Stimulated activated effector memory CD8-positive, alpha-beta T cell treated with anti-CD3 and anti-CD28 coated beads, Interleukin-12 subunit alpha, Interleukin-12 subunit beta, amount 100 ng/mL, for 72 hours (primary cell): ENCODE measurements at regions not wholly inside any gene's neighbourhood (a gene's known extent, or its start where the extent isn't known, plus 50 kb on each side); places are given as distances from the start of the nearest gene placed in this dataset.

Source experiments
- ATAC-seq: fragments of 150-1000 bp; cut with Tn5 transposase; 2 replicates; pipeline ENCODE4 v1.10.0; 2021
- DNase-seq, 2 donors: peaks; one replicate each; pipeline ENCODE4 v3.0.0; 2021 to 2022; ENCODE audit warnings: low spot score in 2 of 2
- H3K27ac Mint-ChIP-seq: one replicate; pipeline ENCODE4 v1.8.0; 2022; ENCODE audit warnings: mild to moderate bottlenecking, mixed read lengths
- H3K36me3 Mint-ChIP-seq: one replicate; pipeline ENCODE4 v1.8.0; 2022; ENCODE audit warnings: mild to moderate bottlenecking, mixed read lengths
- H3K4me1 Mint-ChIP-seq: one replicate; pipeline ENCODE4 v1.8.0; 2022; ENCODE audit warnings: mixed read lengths
- H3K4me3 Mint-ChIP-seq: one replicate; pipeline ENCODE4 v1.8.0; 2022; ENCODE audit warnings: mild to moderate bottlenecking, mixed read lengths
- H3K9me3 Mint-ChIP-seq: one replicate; pipeline ENCODE4 v1.8.0; 2022; ENCODE audit warnings: mixed read lengths

DNA sequence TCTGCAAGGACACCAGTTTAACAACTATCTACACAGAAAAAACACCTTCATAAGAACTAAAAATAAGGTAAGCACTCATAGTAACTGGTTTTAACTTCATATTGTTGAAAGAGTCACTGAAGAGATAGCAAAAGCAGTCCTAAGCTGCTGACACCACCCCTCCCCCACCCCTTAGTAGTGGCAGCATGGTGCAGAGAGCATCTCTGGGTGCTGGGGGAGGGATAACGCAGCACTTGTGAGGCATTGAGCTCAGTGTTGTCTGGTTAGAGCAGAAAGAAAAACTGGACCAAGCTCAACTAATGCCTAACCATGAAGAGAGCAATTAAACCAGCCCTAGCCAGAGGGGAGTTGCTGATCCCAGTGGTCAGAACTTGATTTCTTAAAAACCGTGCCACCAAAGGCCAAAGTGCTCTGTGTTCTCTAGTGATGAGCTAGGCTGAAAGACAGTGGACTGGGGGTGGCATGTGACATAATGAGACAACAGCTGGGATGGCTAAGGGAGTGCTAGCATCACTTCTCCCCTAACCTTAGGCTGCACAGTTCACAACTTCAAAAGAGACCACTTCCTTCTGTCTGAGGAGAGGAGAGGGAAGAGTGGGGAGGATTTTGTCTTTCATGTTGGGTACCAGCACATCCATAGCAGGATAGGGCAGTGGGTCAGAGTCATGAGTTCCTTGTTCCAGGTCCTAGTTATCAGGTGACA lies 669.3 kb downstream of the PDHA2 start:
- Mint-ChIP-seq H3K4me3 (no peak overlapping the region), H3K4me1 (no peaks in the 10 kb centered on the region), H3K9me3 (peaks cover 21% of the 10 kb centered on the region), H3K27ac (no peak overlapping the region), H3K36me3 (no peaks in the 10 kb centered on the region)
- peak; percentile 16 for ATAC-seq
- DNase-seq, result no peak

DNA sequence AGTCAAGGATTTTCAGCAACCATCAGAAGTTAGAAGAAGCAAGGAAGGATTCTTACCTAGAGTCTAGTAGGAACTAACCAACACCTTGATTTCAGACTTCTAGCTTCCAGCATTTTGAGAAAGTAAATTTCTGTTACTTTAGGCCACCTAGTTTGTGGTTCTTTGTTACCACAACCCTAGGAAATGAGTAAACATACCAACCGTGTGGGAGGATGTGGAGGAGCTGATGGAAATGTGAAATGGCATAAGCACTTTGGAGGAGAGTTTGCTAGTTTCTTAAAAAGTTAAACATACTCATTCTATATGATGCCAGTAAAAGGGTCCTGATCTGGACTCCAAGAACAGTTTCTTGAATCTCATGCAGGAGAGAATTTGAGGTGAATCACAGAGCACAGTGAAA lies 679.4 kb downstream of the PDHA2 start:
- no peak for DNase-seq

DNA sequence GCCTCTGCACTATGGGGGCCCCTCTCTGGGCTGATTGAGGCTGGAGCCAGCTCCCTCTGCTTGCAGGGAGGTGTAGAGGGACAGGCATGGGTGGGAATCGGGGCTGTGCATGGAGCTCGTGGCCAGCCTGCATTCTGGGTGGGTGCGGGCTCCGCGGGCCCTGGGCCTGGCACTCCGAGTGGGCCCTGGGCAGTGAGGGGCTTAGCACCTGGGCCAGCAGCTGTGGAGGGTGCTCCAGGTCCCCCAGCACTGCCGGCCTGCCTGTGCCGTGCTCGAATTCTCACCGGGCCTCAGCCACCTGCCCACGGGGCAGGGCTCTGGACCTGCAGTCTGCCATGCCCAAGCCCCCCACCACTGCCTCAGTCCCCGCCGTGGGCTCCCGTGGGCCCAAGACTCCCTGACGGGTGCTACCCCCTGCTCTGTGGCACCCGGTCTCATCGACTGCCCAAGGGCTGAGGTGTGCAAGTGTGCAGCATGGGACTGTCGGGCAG lies 681.2 kb downstream of the PDHA2 start:
- Mint-ChIP-seq H3K9me3 (peaks cover 13% of the 10 kb centered on the region), H3K27ac (no peak overlapping the region), H3K4me3 (no peak overlapping the region), H3K4me1 (no peaks in the 10 kb centered on the region), H3K36me3 (no peaks in the 10 kb centered on the region)
- DNase-seq (no peak), ATAC-seq (no peak)

More for the DNA sequence above, 679.4 kb downstream of the PDHA2 start:
- no peaks in the 10 kb centered on the region for H3K36me3 Mint-ChIP-seq
- ATAC-seq, result no peak
- no peaks in the 10 kb centered on the region for H3K4me1 Mint-ChIP-seq
- peaks cover 16% of the 10 kb centered on the region for H3K9me3 Mint-ChIP-seq
- H3K4me3 Mint-ChIP-seq, result no peak overlapping the region
- H3K27ac Mint-ChIP-seq, result no peak overlapping the region

DNA sequence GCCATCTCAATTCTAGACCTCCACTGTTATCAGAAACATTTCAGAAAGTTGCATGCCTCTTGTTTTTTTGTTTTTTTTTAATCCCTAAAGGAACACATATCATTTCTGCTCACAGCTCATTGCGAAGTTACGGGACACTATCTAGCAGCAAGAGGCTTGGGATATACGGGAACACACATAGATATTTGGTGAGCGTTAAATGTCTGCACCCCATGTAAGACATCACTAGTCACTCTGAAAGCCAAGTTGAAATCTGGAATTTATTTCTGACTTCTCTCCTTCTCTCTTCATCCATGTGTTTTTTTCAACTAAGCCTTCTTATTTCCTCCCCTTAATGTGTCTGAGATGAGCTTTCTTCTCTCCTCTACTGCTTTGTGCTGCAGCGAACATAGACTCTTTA lies 683.7 kb downstream of the PDHA2 start:
- Mint-ChIP-seq H3K9me3 (peaks cover 9% of the 10 kb centered on the region), H3K36me3 (no peaks in the 10 kb centered on the region), H3K27ac (no peak overlapping the region), H3K4me3 (no peak overlapping the region), H3K4me1 (no peaks in the 10 kb centered on the region)
- DNase-seq (no peak), ATAC-seq (no peak)

DNA sequence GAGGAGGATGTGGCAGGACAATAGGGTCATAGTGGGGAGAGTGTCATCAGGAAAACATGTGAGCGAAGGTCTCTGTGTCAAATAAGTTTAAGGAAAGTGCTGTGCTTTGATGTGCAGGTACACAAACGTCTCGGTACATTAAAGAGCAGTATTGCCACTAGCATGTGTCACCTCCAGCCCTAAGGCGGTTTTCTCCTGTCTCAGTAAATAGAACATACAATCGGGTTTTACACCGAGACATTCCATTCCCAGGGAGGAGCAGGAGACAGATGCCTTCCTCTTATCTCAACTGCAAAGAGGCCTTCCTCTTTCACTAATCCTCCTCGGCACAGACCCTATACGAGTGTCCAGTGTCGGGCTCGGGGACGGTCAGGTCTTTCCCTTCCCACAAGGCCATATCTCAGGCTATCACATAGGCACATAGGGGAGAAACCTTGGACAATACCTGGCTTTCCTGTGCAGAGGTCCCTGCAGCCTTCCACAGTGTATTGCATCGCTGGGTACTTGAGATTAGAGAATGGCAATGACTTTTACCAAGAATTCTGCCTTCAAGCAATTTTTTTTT lies 684.5 kb downstream of the PDHA2 start:
- no peak for DNase-seq
- Mint-ChIP-seq H3K36me3 (no peaks in the 10 kb centered on the region), H3K9me3 (peaks cover 8% of the 10 kb centered on the region), H3K4me1 (no peaks in the 10 kb centered on the region), H3K4me3 (no peak overlapping the region), H3K27ac (no peak overlapping the region)
- no peak for ATAC-seq

DNA sequence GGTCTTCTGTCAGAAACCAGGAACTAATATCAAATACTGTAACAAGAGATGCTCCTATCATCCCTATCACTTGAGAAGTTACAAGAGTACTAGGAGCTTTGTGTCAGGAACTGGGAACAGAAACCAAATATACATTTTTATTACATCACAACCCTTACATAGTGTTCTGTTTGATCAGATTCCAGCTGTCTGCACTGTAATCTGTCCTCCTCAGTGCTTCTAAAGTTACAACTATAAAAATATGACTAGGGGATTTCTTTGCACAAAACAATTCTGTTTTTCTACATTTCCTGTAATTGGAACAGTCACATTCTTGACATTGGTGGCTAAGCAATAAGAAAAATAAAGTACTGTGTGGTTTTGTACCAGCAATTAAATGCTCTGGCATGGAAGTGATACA lies 686.0 kb downstream of the PDHA2 start:
- no peaks in the 10 kb centered on the region for H3K36me3 Mint-ChIP-seq
- H3K4me1 Mint-ChIP-seq, result no peaks in the 10 kb centered on the region
- DNase-seq, result no peak
- ATAC-seq, result no peak
- H3K9me3 Mint-ChIP-seq, result peaks cover 8% of the 10 kb centered on the region
- H3K4me3 Mint-ChIP-seq, result no peak overlapping the region
- H3K27ac Mint-ChIP-seq, result no peak overlapping the region

DNA sequence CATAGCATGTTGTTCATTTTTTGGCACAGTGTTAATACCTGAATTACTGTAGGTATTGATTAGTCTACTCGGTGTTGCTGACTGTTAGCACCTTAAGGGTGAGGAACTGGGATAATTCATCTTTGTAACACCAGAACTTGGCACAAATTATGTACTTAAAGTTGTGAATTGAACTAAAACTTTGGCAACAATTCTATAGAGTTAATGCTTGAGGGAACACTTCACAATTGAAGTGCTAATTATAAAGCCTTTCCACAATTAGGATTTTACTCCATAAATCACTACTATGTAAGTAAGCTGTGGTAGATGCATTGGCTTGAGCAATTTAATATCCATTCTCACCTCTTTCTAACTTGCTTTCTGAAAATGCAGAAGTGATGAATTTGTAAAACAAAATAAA lies 686.7 kb downstream of the PDHA2 start:
- Mint-ChIP-seq H3K9me3 (peaks cover 8% of the 10 kb centered on the region), H3K36me3 (no peaks in the 10 kb centered on the region), H3K4me3 (no peak overlapping the region), H3K4me1 (no peaks in the 10 kb centered on the region), H3K27ac (no peak overlapping the region)
- no peak for ATAC-seq
- no peak for DNase-seq

DNA sequence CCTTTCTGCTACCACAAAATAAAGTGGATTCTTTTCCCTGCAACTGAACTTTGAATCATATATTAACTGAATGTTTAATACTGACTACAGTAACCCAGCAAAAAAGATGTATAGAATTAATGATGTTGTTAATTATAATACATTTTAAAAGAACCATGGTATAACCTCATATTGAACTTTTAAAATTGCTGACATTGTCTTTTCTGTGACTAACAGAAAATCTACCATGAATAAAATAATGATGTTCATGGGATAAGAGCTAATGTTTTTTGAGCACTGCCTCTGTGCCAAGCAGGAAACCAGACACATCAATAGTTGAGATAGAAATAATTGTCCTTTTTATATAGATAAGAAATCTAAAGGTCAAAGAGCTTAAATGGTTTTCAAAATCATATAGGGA lies 691.9 kb downstream of the PDHA2 start:
- Mint-ChIP-seq H3K4me1 (no peaks in the 10 kb centered on the region), H3K27ac (no peak overlapping the region), H3K4me3 (no peak overlapping the region), H3K36me3 (no peaks in the 10 kb centered on the region), H3K9me3 (peaks cover 12% of the 10 kb centered on the region)
- no peak for ATAC-seq
- DNase-seq, result no peak

DNA sequence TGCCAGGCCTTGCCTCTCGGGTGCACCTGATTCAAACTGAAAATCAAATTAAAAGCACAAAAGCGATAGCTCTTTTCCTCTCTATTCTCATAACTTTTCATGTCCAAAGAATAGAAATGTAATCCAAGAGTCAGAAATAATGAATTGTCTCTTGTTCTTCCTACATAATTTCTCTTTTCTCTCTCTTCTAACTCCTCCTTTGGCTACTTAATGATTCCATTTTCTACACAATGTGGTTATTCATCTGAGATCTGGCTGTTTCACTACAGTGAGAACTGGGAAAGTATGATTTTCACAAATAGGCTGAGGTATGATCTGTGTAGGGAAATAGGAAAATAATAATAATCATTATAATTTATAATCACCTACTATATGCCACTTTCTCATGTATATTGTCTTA lies 703.5 kb downstream of the PDHA2 start:
- H3K4me3 Mint-ChIP-seq, result no peak overlapping the region
- DNase-seq (no peak), ATAC-seq (no peak)
- no peaks in the 10 kb centered on the region for H3K36me3 Mint-ChIP-seq
- no peak overlapping the region for H3K27ac Mint-ChIP-seq
- H3K9me3 Mint-ChIP-seq, result peaks cover 5% of the 10 kb centered on the region
- no peaks in the 10 kb centered on the region for H3K4me1 Mint-ChIP-seq

DNA sequence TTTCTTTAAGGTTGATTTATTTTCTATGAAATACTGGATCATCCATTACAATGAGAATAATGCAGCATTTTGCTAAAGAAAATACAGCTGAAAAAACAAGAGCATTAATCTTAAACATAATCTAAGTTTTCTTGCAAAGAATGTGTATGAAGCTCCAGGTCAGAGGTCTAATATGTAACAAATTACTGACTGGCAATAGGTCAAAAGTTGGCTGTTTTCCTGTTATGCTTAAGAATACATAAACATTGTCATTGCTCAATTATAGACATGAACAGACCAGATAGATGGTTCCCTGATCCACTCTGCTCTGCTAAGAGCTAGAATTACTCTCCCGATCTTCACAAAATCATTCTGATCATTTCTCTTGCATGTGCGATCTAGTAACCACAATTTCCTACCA lies 718.6 kb downstream of the PDHA2 start:
- DNase-seq (no peak), ATAC-seq (no peak)
- H3K36me3 Mint-ChIP-seq, result no peaks in the 10 kb centered on the region
- H3K4me1 Mint-ChIP-seq, result no peaks in the 10 kb centered on the region
- H3K9me3 Mint-ChIP-seq, result peaks cover 10% of the 10 kb centered on the region
- no peak overlapping the region for H3K27ac Mint-ChIP-seq
- no peak overlapping the region for H3K4me3 Mint-ChIP-seq

DNA sequence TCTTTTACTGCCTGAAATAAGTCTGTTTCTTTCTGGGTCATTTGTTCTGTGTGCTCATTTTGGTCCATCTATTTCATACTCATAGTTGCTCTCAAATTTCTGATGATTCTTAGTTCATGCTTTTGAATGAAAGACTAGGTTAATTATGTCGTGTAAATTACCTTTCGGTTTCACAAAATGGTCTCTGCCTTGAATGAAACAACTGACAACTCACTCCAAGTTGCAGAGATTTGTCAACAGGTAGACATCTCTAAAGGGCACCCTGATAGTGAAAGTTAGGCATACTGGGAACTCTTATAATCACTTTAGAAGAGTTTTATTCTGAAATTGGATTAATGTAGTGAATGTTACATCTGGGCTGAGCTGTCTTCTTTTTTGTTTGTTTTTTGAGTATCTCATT lies 726.9 kb downstream of the PDHA2 start:
- DNase-seq (no peak), ATAC-seq (no peak)
- H3K36me3 Mint-ChIP-seq, result no peaks in the 10 kb centered on the region
- H3K4me1 Mint-ChIP-seq, result no peaks in the 10 kb centered on the region
- H3K9me3 Mint-ChIP-seq, result peaks cover 11% of the 10 kb centered on the region
- no peak overlapping the region for H3K4me3 Mint-ChIP-seq
- H3K27ac Mint-ChIP-seq, result no peak overlapping the region

DNA sequence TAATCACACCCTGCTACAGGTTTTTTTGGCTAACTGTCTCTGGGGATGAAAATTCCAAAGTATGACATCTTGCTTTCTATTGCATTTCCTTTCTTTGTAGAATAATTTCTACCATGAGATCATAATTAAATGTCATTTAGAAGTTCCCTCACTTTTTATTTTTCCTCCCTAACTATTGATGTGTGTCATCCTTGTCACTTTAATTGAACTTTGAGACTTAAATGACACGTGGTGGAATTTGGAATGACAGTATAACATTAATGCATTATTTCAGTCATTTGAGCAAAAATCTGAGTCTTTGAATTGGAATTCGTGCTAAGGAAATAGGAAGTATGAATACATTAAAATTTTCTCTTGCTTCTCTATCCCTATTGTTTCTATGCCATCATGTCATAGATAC lies 745.4 kb downstream of the PDHA2 start:
- no peak overlapping the region for H3K27ac Mint-ChIP-seq
- H3K9me3 Mint-ChIP-seq, result peaks cover 11% of the 10 kb centered on the region
- H3K36me3 Mint-ChIP-seq, result no peaks in the 10 kb centered on the region
- H3K4me1 Mint-ChIP-seq, result no peaks in the 10 kb centered on the region
- H3K4me3 Mint-ChIP-seq, result no peak overlapping the region
- ATAC-seq (no peak), DNase-seq (no peak)

DNA sequence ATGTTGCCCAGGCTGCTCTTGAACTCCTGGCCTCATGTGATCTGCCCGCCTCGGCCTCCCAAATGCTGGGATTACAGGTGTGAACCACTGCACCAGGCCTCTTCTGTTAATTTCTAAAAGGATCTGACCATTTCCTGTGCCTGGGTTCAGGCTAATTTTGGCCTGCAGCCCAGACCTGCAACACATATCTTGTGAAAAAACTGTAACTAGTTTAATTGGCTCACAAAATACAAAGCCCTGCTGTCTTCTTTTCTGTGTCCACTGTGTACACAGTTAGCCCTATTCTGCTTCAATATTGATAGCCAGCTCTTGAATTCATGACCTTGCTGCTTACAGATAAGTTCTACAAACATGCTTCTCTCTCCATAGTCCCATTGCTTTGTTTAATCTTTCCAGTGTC lies 753.5 kb downstream of the PDHA2 start:
- Mint-ChIP-seq H3K9me3 (peaks cover 14% of the 10 kb centered on the region), H3K4me1 (no peaks in the 10 kb centered on the region), H3K4me3 (no peak overlapping the region), H3K27ac (no peak overlapping the region), H3K36me3 (no peaks in the 10 kb centered on the region)
- ATAC-seq (no peak), DNase-seq (no peak)

DNA sequence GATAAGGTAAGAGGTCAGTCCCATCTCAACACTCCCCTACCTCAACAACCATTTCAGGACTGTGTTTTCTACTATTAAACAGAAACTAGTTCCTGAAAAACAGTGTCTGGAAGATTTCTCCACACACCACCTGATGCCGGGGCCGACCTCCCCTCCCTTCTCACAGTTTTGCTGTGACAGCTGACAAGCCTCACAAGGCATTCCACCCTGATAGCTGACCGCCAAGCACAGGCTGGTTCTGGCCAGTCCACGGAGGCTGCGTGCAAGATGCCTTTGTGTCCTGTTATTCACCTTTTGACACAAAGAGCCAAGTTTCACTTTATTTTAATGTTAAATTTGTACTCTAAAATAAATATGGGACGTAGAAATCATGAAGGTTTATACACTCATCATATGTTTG lies 758.6 kb downstream of the PDHA2 start:
- no peak for DNase-seq
- no peak overlapping the region for H3K4me3 Mint-ChIP-seq
- no peak overlapping the region for H3K27ac Mint-ChIP-seq
- H3K36me3 Mint-ChIP-seq, result no peaks in the 10 kb centered on the region
- ATAC-seq, result no peak
- H3K9me3 Mint-ChIP-seq, result peaks cover 9% of the 10 kb centered on the region
- H3K4me1 Mint-ChIP-seq, result no peaks in the 10 kb centered on the region

DNA sequence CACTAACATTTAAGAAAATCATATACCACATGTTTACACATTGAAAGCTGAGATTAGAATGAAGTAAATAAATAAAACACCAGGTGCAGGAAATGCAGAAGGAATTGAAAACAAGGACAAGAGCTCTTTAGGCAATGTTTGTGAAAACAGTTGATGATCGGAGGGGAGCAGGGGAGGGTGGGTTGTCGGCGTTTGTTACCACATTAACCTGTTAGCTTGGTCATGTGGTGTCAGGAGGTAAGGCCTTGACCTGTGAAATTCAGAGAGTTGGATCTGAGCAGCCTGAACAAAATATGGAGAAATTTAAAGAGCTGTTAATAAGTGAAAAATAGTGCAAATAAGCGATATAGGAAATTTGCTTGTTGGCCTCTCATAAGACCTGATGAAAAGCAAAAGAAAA lies 759.9 kb downstream of the PDHA2 start:
- H3K4me3 Mint-ChIP-seq, result no peak overlapping the region
- no peaks in the 10 kb centered on the region for H3K4me1 Mint-ChIP-seq
- H3K9me3 Mint-ChIP-seq, result peaks cover 4% of the 10 kb centered on the region
- H3K27ac Mint-ChIP-seq, result no peak overlapping the region
- ATAC-seq, result no peak
- H3K36me3 Mint-ChIP-seq, result no peaks in the 10 kb centered on the region
- DNase-seq, result no peak

DNA sequence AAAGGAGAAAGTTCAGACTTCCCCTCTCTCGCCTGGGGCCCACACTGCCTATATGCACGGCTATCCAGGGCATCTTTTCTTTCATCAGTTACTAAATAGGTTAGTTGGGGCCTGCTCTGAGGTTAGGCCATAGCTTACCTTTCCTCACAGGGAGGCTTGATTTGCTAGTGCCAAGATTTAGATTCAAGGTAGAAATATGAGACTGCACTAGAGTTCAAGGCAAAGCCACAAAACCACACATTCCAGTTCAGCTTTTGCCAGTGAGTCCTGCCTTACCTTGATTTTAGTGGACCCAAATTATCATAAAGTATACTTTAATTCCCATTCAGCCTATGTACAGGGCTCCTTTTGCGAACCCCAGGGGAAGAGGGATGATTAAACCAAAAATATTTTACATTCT lies 762.8 kb downstream of the PDHA2 start:
- no peaks in the 10 kb centered on the region for H3K4me1 Mint-ChIP-seq
- no peak for ATAC-seq
- no peaks in the 10 kb centered on the region for H3K36me3 Mint-ChIP-seq
- no peak overlapping the region for H3K4me3 Mint-ChIP-seq
- H3K9me3 Mint-ChIP-seq, result peaks cover 4% of the 10 kb centered on the region
- no peak for DNase-seq
- H3K27ac Mint-ChIP-seq, result no peak overlapping the region
